ENCODE measurements at regions not wholly inside any gene's neighbourhood (a gene's known extent, or its start where the extent isn't known, plus 50 kb on each side); places are given as distances from the start of the nearest gene placed in this dataset.

- H3K4me3 ChIP-seq, result no peak overlapping the region
- no peak overlapping the region for H3K27ac ChIP-seq
Measured at GRCh38 chr6:137361701-137362100, 132.5 kb downstream of the OLIG3 start.

DNA sequence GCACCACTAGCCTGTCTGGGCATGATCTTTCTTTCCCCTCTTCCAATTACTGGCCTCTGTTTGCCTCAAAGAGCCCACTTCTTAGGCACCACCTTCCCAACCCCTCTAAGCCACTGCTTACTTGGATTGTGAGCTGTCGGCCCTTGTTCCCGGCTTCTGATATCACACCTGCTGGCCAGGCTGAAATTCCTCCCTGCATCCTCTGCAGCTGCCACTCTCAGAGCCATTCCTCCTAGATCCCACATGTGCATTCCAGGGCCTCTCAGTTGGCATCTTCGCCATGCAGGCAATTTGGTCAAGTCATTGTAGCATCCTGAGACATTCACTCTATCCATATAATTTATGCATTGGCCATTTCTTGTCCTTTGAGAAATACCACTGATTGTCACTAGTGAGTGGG lies 135.9 kb downstream of the OLIG3 start:
- Histone ChIP-seq H3K4me3 (no peak overlapping the region), H3K27ac (no peak overlapping the region)

DNA sequence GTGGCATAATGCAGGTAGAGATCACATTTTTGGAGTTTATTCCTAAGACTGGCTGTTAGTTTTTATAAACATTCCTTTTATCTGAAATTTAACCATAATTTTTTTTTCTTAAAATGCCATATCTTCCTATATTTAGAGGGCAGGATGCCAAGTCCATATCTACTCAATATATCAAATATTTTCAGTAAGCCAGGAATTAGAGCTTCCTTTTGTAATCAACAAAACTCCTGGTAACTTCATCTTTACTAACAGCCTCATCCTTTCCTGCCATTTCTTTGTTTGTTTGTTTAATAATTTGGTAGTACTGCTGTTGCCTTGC lies 136.3 kb downstream of the OLIG3 start:
- H3K27ac ChIP-seq, result no peak overlapping the region
- no peak overlapping the region for H3K4me3 ChIP-seq

DNA sequence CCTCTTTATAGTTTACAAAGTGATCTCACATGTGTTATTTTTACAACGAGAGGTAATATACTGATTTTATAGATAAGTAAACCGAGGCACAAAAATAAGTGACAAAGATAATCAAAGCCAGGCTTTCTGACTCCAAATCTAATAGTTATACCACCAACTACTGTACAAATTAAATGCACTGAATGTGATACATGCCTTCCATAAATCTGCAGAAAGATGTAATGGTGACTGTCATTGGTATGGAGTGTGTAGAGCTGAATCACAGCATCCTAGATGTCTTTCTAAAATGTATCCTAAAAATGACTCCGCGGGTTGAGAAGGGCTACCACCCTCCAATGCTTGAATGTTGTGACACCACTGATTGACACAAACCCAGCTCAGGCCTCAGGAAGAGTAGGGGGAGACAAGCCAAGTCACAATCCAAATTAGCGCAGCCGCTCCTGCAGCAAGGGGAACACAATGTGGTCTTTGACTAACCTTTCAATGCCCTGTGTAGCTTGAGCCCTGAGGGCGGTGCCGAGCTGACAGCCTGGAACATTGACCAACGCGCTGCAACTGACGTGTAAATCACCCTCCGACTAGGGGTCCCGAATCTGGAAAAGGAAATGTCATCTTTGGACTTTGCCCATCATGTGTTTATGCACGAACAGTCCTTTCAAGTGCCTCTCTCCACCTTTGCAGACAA lies 136.8 kb downstream of the OLIG3 start:
- H3K4me3 ChIP-seq, result no peak overlapping the region
- H3K27ac ChIP-seq, result no peak overlapping the region

- H3K4me3 ChIP-seq, result no peak overlapping the region
- H3K27ac ChIP-seq, result no peak overlapping the region
Measured at GRCh38 chr6:137353842-137354397, 134.7 kb upstream of the IFNGR1 start.

DNA sequence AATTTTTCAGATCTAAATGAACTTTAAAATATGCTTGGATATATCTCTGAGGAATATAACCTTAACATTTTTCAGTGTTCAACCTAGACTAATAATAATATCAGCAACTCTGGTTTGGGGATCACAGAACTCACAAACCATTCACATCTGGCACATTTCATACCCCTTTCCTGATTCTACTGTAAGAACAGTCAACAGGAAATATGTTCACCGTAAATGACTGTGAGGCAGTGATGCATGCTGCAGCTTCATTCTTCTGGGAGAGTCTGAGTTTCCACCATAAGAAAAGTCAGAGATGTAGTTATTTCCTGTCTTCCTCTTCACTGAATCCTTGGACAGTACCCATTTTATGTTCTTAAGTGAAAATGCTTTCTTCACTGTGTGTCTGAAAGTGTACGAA lies 134.2 kb upstream of the IFNGR1 start:
- Histone ChIP-seq H3K27ac (no peak overlapping the region), H3K4me3 (no peak overlapping the region)

DNA sequence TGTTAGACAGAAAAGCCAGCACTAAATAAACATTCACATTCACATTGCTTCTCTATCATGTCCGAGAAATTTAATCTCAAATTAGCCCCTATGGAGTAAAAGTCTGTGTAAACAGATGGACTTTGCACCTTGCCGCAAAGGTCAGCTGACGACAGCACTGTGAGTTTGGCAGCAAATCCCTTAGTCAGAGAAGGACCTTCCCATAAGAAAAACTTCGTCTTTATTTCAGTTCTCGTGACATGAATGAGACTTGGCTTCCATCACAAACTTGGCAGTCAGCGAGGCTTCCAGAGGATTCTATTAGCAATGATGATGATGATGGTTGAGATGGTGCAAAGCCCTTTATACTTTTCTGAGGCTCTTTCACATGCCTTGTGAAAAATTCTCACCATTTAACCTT lies 133.7 kb upstream of the IFNGR1 start:
- no peak overlapping the region for H3K27ac ChIP-seq
- no peak overlapping the region for H3K4me3 ChIP-seq

GRCh38 chr6:137351890-137352289 lies 132.7 kb upstream of the IFNGR1 start:
- Histone ChIP-seq H3K4me3 (no peak overlapping the region), H3K27ac (no peak overlapping the region)

GRCh38 chr6:137350857-137351256 lies 131.7 kb upstream of the IFNGR1 start:
- no peak overlapping the region for H3K4me3 ChIP-seq
- no peak overlapping the region for H3K27ac ChIP-seq

DNA sequence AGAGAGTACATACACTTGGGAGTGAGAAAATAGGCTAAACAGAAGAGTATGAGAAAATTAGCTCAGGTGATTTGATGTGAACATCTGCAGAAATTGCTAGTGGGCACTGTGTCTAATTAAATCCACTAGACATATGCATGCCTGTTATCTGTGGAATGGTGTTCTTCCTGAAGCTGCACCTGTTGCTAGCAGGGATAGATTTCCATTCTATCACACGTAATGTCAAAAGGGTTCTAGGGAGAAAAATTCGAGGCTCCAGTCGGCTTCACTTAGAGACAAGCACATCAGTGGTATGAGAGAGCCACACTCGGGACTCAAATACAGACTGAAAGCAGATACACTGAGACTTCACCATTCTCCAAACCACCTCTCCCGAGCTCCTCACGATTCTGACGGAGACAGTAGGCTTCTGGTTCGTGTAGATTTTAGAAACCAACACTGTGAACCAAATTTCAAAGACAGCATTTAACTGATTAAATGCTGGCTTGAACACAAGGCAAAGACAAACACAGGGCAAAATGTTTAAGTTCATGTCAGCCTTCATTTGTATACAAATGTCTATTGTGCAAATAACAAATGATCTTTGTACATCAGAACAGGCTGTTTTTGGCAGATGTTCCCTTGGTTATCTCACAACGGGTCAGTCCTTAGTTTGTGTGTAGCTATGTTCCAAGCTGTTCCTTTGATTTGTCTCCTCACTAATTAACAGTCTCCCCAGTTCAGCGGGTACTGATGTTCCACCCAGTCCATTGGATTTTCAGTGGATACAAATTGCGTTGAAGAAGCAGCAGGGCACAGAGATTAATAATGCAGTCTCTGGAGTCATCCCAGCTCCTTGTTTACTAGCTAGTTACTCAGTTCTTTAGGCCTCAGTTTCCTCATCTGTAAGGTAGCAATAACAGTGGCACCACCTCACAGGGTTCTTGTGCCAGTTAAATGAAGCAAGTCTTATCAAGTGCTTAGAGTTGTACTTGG lies 131.0 kb upstream of the IFNGR1 start:
- no peak overlapping the region for H3K4me3 ChIP-seq
- H3K27ac ChIP-seq, result no peak overlapping the region

- H3K27ac ChIP-seq, result no peak overlapping the region
Measured at GRCh38 chr6:137348777-137349176, 129.6 kb upstream of the IFNGR1 start.

GRCh38 chr6:137343241-137343640 lies 124.1 kb upstream of the IFNGR1 start:
- peak overlapping the region in 1 of 21 experiments; percentile 40 for H3K27ac ChIP-seq

More at GRCh38 chr6:137348777-137349176, 129.6 kb upstream of the IFNGR1 start:
- no peak overlapping the region for H3K4me3 ChIP-seq

GRCh38 chr6:137342607-137343190 lies 123.5 kb upstream of the IFNGR1 start:
- Histone ChIP-seq H3K4me3 (peak overlapping the region in 4 of 7 experiments; percentile 1 to 5 (median 3)), H3K27ac (peak overlapping the region in 2 of 21 experiments; percentile 4 to 40)

More at GRCh38 chr6:137343241-137343640, 124.1 kb upstream of the IFNGR1 start:
- no peak overlapping the region for H3K4me3 ChIP-seq

- Histone ChIP-seq H3K27ac (peak overlapping the region in 3 of 21 experiments; percentile 23 to 66 (median 28)), H3K4me3 (no peak overlapping the region)
Measured at GRCh38 chr6:137341681-137342195, 122.6 kb upstream of the IFNGR1 start.

GRCh38 chr6:137339929-137340559 lies 120.9 kb upstream of the IFNGR1 start:
- Histone ChIP-seq H3K4me3 (no peak overlapping the region), H3K27ac (peak overlapping the region in 8 of 21 experiments; percentile 0 to 66 (median 36))

- Histone ChIP-seq H3K27ac (no peak overlapping the region), H3K4me3 (no peak overlapping the region)
Measured at GRCh38 chr6:137334884-137335283, 115.7 kb upstream of the IFNGR1 start.

DNA sequence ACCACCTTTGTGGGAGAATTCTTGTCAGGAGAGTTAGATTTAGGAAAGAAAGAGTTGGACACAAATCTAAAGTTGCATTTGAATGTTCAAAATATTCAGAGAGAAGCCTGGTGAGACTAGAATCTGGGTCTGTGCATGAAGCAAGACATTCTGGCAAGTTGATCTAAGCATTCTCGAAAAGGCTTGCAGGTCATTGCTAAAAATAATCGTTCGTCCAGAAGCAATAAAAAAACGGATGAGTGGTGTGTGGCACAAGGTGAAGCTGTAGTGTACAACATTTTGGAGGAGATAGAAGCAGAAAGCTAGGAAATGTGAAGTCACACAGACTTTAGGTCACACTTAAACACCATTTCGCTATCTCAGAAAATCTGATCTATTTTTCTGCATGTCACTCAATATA lies 114.9 kb upstream of the IFNGR1 start:
- Histone ChIP-seq H3K27ac (no peak overlapping the region), H3K4me3 (no peak overlapping the region)

DNA sequence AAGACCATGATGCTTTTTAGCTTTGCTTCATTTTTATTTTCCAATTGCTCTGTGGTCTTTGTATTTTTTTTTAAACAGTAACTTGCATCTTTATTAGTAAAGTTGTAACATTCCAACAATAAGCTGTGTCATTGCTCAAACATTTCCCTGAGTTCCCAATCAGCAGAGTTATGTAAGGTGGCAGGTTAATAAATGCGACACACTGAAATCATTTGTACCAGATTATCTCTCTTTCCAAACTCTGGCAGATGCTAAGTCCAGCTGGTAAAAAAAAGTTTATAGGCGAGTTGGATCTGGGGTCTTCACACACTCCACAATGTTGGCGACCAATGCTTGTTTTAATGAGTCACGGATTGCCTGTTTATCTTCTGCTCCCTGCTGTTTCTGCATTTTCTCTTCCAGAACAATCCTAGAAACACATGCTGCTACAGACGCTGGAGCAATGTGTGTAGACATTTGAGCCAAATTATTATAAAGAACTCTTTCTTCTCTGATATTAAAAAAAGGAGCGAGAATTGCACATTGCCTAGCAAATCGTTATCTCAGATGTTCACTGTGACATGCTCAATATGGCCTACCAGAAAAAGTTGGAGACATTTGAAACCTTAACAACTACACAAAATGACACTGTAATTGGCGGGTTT lies 113.6 kb upstream of the IFNGR1 start:
- Histone ChIP-seq H3K27ac (no peak overlapping the region), H3K4me3 (no peak overlapping the region)

DNA sequence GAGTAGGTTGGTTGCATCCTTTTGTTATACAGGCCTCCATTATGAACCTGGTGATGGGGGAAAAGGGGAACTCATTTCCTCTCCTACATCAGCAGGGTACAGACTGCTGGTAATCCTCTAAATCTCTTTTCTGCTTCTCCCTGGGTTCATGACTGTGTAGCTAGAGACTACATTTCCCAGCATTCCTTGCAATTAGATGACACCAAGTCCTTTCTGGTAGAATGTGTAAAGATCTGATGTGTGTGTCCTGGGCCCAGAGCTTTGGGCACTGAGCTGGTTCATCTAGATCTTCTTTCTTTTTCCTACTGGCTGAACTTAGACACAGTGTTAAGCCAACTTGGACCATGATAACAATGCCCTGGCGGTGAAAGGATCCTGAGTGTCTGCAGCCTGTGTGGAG lies 104.7 kb upstream of the IFNGR1 start:
- H3K27ac ChIP-seq, result no peak overlapping the region
- no peak overlapping the region for H3K4me3 ChIP-seq

Data from skin epidermis (tissue), 12 donors.